ENCODE measurements at regions not wholly inside any gene's neighbourhood (a gene's known extent, or its start where the extent isn't known, plus 50 kb on each side); places are given as distances from the start of the nearest gene placed in this dataset.

DNA sequence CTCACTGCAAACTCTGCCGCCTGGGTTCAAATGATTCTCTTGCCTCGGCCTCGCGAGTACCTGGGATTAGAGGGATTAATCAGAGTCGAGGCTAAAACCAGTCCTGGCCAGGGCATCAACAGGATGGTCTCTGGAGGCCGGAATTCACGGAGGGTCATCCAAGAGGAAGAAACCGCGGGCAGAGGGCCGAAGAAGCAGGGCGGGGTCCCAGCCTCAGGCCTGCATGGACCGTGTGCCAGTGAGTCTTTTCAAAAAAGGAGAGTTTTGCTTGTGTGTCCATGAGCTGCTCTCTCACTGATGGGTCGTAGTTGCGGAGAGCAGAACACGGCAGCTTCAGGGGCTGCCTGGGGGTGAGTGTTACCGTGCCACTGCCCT is 295.1 kb upstream of the ZNF337 start:
- TF ChIP-seq, protein P1, sequence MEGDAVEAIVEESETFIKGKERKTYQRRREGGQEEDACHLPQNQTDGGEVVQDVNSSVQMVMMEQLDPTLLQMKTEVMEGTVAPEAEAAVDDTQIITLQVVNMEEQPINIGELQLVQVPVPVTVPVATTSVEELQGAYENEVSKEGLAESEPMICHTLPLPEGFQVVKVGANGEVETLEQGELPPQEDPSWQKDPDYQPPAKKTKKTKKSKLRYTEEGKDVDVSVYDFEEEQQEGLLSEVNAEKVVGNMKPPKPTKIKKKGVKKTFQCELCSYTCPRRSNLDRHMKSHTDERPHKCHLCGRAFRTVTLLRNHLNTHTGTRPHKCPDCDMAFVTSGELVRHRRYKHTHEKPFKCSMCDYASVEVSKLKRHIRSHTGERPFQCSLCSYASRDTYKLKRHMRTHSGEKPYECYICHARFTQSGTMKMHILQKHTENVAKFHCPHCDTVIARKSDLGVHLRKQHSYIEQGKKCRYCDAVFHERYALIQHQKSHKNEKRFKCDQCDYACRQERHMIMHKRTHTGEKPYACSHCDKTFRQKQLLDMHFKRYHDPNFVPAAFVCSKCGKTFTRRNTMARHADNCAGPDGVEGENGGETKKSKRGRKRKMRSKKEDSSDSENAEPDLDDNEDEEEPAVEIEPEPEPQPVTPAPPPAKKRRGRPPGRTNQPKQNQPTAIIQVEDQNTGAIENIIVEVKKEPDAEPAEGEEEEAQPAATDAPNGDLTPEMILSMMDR (IDR thresholded peaks at IDR 0.05; ENCODE audit: insufficient read depth, low read depth, low read length), result no peak
- no peak for TF ChIP-seq EZH2 (IDR thresholded peaks at IDR 0.05; ENCODE audit: insufficient read depth, low read length)
